Spleen (tissue), 11 donors: ENCODE measurements at regions not wholly inside any gene's neighbourhood (a gene's known extent, or its start where the extent isn't known, plus 50 kb on each side); places are given as distances from the start of the nearest gene placed in this dataset.

Source experiments
- DNase-seq: peaks from one replicate; pipeline ENCODE4 v3.0.0-alpha.2; 2020
- H3K27ac ChIP-seq, 8 donors: fragments of 200-600 bp; sonication (generic) in 7 of 8; 1 replicate in 4 of 8; 2 replicates in 4 of 8; pipeline versions ENCODE4 v1.5.0 to v1.8.0; 2016 to 2021; ENCODE audit warnings: inconsistent platforms in 4 of 8, mild to moderate bottlenecking in 4 of 8, moderate library complexity in 1 of 8
- H3K27me3 ChIP-seq, 7 donors: fragments of 200-600 bp; sonication (generic) in 6 of 7; replicated peaks in 1 of 7; 1 replicate in 4 of 7; 2 replicates in 3 of 7; pipeline versions ENCODE4 v1.5.0 to v1.8.0; 2016 to 2021; ENCODE audit warnings: inconsistent platforms in 3 of 7, mild to moderate bottlenecking in 1 of 7
- H3K36me3 ChIP-seq, 6 donors: fragments of 200-600 bp; sonication (generic) in 5 of 6; 1 replicate in 4 of 6; 2 replicates in 2 of 6; pipeline versions ENCODE4 v1.5.0 to v1.8.0; 2016 to 2021; ENCODE audit warnings: inconsistent platforms in 2 of 6
- H3K4me1 ChIP-seq, 6 donors: fragments of 200-600 bp; sonication (generic) in 5 of 6; 1 replicate in 3 of 6; 2 replicates in 3 of 6; pipeline versions ENCODE4 v1.5.0 to v1.8.0; 2016 to 2021; ENCODE audit warnings: inconsistent platforms in 3 of 6
- H3K4me3 ChIP-seq, 8 donors: fragments of 200-600 bp; sonication (generic) in 7 of 8; 1 replicate in 4 of 8; 2 replicates in 4 of 8; pipeline versions ENCODE4 v1.5.0 to v1.8.0; 2016 to 2021; ENCODE audit warnings: inconsistent platforms in 4 of 8, mild to moderate bottlenecking in 4 of 8, moderate library complexity in 2 of 8
- H3K9me3 ChIP-seq, 8 donors: fragments of 200-600 bp; sonication (generic) in 7 of 8; 1 replicate in 4 of 8; 2 replicates in 4 of 8; pipeline versions ENCODE4 v1.5.0 to v1.8.0; 2016 to 2021; ENCODE audit warnings: inconsistent platforms in 4 of 8
- CTCF ChIP-seq, 11 experiments: fragments of 200-600 bp in 7 of 11; fragments of 450-650 bp in 4 of 11; sonication (generic) in 4 of 11; IDR thresholded peaks in 8 of 11; conservative IDR thresholded peaks in 3 of 11; 1 replicate in 7 of 11; 2 replicates in 4 of 11; pipeline versions ENCODE4 v1.4.0 to v1.8.0; 2016 to 2021; ENCODE audit warnings: antibody characterized with exemption in 11 of 11, inconsistent platforms in 4 of 11, mild to moderate bottlenecking in 1 of 11
- POLR2A ChIP-seq, 3 donors: fragments of 450-650 bp; IDR thresholded peaks; one replicate each; pipeline ENCODE4 v1.5.1; 2017; ENCODE audit warnings: antibody characterized with exemption in 3 of 3, mild to moderate bottlenecking in 1 of 3
- POLR2AphosphoS5 ChIP-seq, 3 donors: sonication (generic); formaldehyde crosslinking; IDR thresholded peaks; one replicate each; pipeline ENCODE4 v1.5.1; 2017; ENCODE audit warnings: antibody characterized with exemption in 3 of 3
- WGBS, 5 donors: extraction: QIAGEN DNeasy Blood & Tissue Kit in 3 of 5; methylation state at CpG; one replicate each; pipeline versions ENCODE4 v1.1.5 to v1.1.7; 2013 to 2018; 5-methylcytosine and 5-hydroxymethylcytosine counted together
- intact Hi-C: fragments of 100-400 bp; cut with DNase I; formaldehyde crosslinking; loops from one replicate; pipeline ENCODE4 v1.15.0; 2023; ENCODE audit warnings: low total_unique reads
- donor health status: healthy with polysubstance abuse.
- donor health status: DM: no; HTN: no; CAD: no; lungs with moderate emphysema.
- donor health status: DM: no; HTN: no; CAD: no.
- donor health status: Bipolar disorder and iron deficiency.
- donor health status: healthy.
- donor health status: DM: no; HTN: no; CAD: no.
- donor health status: DM: yes; HTN: yes; CAD: no.

- no peak for DNase-seq
- Histone ChIP-seq H3K9me3 (no peaks in the 10 kb centered on the region), H3K4me1 (no peaks in the 10 kb centered on the region), H3K4me3 (no peak overlapping the region), H3K27ac (no peak overlapping the region), H3K36me3 (no peaks in the 10 kb centered on the region), H3K27me3 (no peaks in the 10 kb centered on the region)
- intact Hi-C loops, result no loop called here
- 19 to 51% (median 33%) methylated on average over 4 of the region's 4 CpGs for WGBS, 5 donors
- no peak for TF ChIP-seq POLR2AphosphoS5 (IDR thresholded peaks at IDR 0.05)
- TF ChIP-seq POLR2A (IDR thresholded peaks at IDR 0.05), result no peak
- peak in 9 of 11 experiments; percentile 24 to 72 (median 61) for TF ChIP-seq CTCF (IDR thresholded peaks at IDR 0.05 in 8 of 11, conservative IDR thresholded peaks at IDR 0.05 in 3 of 11)
These were observed 59.6 kb upstream of the SLC27A6 start for GRCh38 chr5:128905568-128906110.

- no peaks in the 10 kb centered on the region for H3K36me3 ChIP-seq
- intact Hi-C loops, result no loop called here
- no peaks in the 10 kb centered on the region for H3K9me3 ChIP-seq
- DNase-seq, result no peak
- H3K27ac ChIP-seq, result no peak overlapping the region
- H3K4me1 ChIP-seq, result no peaks in the 10 kb centered on the region
- H3K27me3 ChIP-seq, result peaks cover 0 to 7% (median 0%) of the 10 kb centered on the region in 7 donors
- TF ChIP-seq CTCF (IDR thresholded peaks at IDR 0.05 in 8 of 11, conservative IDR thresholded peaks at IDR 0.05 in 3 of 11) (no peak), POLR2A (IDR thresholded peaks at IDR 0.05) (no peak), POLR2AphosphoS5 (IDR thresholded peaks at IDR 0.05) (no peak)
- WGBS, 5 donors, result 71 to 89% (median 72%) methylated on average over 1 of the region's 1 CpG
- H3K4me3 ChIP-seq, result no peak overlapping the region
These were observed 51.7 kb upstream of the SLC27A6 start for GRCh38 chr5:128913551-128913950.
